Endothelial cell of umbilical vein (primary cell): ENCODE measurements at regions not wholly inside any gene's neighbourhood (a gene's known extent, or its start where the extent isn't known, plus 50 kb on each side); places are given as distances from the start of the nearest gene placed in this dataset.

Experiments
- BruUV-seq: library from RNA; stranded (reverse); fragments of 400-500 nt; replicated peaks from 2 replicates; lab custom pipeline; 2021; lab: Mats Ljungman, UMichigan
- CTCF ChIA-PET: fragments of 300-600, 350-600 bp; sonication (Branson Sonifier 250); formaldehyde crosslinking; loops from one replicate; lab custom pipeline; 2021; ENCODE audit warnings: antibody characterized with exemption, inconsistent platforms; lab: Charles Lee
- POLR2A ChIA-PET: fragments of 300-600, 350-600 bp; sonication (Branson Sonifier 250); formaldehyde crosslinking; loops from one replicate; lab custom pipeline; 2021; ENCODE audit warnings: antibody characterized with exemption, inconsistent platforms; lab: Charles Lee
- DNase-seq: peaks from one replicate; pipeline ENCODE4 v3.0.0-alpha.2; 2011; ENCODE audit warnings: low read depth, low spot score
- FAIRE-seq: peaks from 2 replicates; lab custom pipeline; 2011; peaks lifted over from hg19 to GRCh38; lab: Jason Lieb, UNC
- H2AFZ ChIP-seq: 2 replicates; pipeline ENCODE4 v1.6.0; 2012; ENCODE audit warnings: low read depth, low read length, control low read depth, inconsistent platforms
- H3K27ac ChIP-seq: 2 replicates; pipeline ENCODE4 v1.5.1; 2011; ENCODE audit warnings: low read depth, mild to moderate bottlenecking, control low read depth, low read length, moderate library complexity; ENCODE audit not compliant: insufficient read depth
- H3K27me3 ChIP-seq, 2 experiments: 2 replicates each; pipeline versions ENCODE4 v1.6.0 to v1.6.1; 2011; ENCODE audit warnings: low read length in 2 of 2, mixed read lengths in 1 of 2; ENCODE audit not compliant: control insufficient read depth in 2 of 2, insufficient read depth in 2 of 2
- H3K36me3 ChIP-seq, 2 experiments: 2 replicates in 1 of 2; 3 replicates in 1 of 2; pipeline ENCODE4 v1.5.1; 2011; ENCODE audit warnings: low read length in 2 of 2, mild to moderate bottlenecking in 1 of 2, moderate library complexity in 1 of 2; ENCODE audit not compliant: control insufficient read depth in 2 of 2, insufficient read depth in 2 of 2; ENCODE audit errors: extremely low read depth in 1 of 2
- H3K4me1 ChIP-seq: 3 replicates; pipeline ENCODE4 v1.5.1; 2011; ENCODE audit warnings: mild to moderate bottlenecking, low read length; ENCODE audit not compliant: control insufficient read depth, insufficient read depth; ENCODE audit errors: extremely low read depth
- H3K4me2 ChIP-seq: 2 replicates; pipeline ENCODE4 v1.6.1; 2011; ENCODE audit warnings: low read length, control low read depth, mixed read lengths; ENCODE audit not compliant: insufficient read depth
- H3K4me3 ChIP-seq, 3 experiments: fragments of 200-600 bp in 1 of 3; sonication (generic), shearing (Covaris generic) in 1 of 3; replicated peaks in 1 of 3; 2 replicates each; pipeline ENCODE4 v1.5.1; 2011 to 2016; ENCODE audit warnings: control low read depth in 3 of 3, low read length in 3 of 3, mild to moderate bottlenecking in 2 of 3, inconsistent platforms in 1 of 3, low read depth in 1 of 3, moderate library complexity in 1 of 3; ENCODE audit not compliant: insufficient read depth in 1 of 3
- H3K79me2 ChIP-seq: 2 replicates; pipeline ENCODE4 v1.6.0; 2012; ENCODE audit warnings: low read length, inconsistent platforms; ENCODE audit not compliant: control insufficient read depth, insufficient read depth
- H3K9ac ChIP-seq: replicated peaks from 2 replicates; pipeline ENCODE3; 2011; ENCODE audit warnings: low read length, control low read depth; ENCODE audit not compliant: insufficient read depth; ENCODE audit errors: extremely low read depth
- H3K9me1 ChIP-seq: replicated peaks from 3 replicates; pipeline ENCODE4 v1.6.0; 2011; ENCODE audit warnings: mild to moderate bottlenecking, low read length; ENCODE audit not compliant: control insufficient read depth, insufficient read depth; ENCODE audit errors: extremely low read depth
- H3K9me3 ChIP-seq: replicated peaks from 2 replicates; pipeline ENCODE4 v1.5.1; 2012; ENCODE audit warnings: low read length, inconsistent platforms; ENCODE audit not compliant: control insufficient read depth, insufficient read depth
- H4K20me1 ChIP-seq: replicated peaks from 2 replicates; pipeline ENCODE3; 2011; ENCODE audit warnings: mild to moderate bottlenecking, low read length; ENCODE audit not compliant: control insufficient read depth, insufficient read depth; ENCODE audit errors: extremely low read depth
- CTCF ChIP-seq, 2 donors: IDR thresholded peaks; 1 replicate in 1 of 2; 2 replicates in 1 of 2; pipeline ENCODE4 v1.5.1; 2011; ENCODE audit warnings: low read length in 2 of 2, mild to moderate bottlenecking in 2 of 2, moderate library complexity in 2 of 2, control low read depth in 1 of 2, inconsistent platforms in 1 of 2, low read depth in 1 of 2; ENCODE audit not compliant: insufficient read depth in 1 of 2; ENCODE audit errors: extremely low read depth in 1 of 2
- EZH2 ChIP-seq: IDR thresholded peaks from 2 replicates; pipeline ENCODE4 v1.6.1; 2012; ENCODE audit warnings: borderline replicate concordance, low read depth, mild to moderate bottlenecking, moderate library complexity, low read length, inconsistent platforms; ENCODE audit not compliant: severe bottlenecking
- FOS ChIP-seq: IDR thresholded peaks from 2 replicates; pipeline ENCODE4 v1.6.1; 2011; ENCODE audit warnings: mild to moderate bottlenecking, low read length, moderate library complexity, borderline replicate concordance; ENCODE audit not compliant: insufficient read depth
- GATA2 ChIP-seq: IDR thresholded peaks from 2 replicates; pipeline ENCODE4 v1.7.0; 2011; ENCODE audit warnings: low read depth, mild to moderate bottlenecking, moderate library complexity, mixed read lengths, low read length; ENCODE audit not compliant: insufficient read length, insufficient read depth
- JUN ChIP-seq: IDR thresholded peaks from 2 replicates; pipeline ENCODE4 v1.6.1; 2011; ENCODE audit warnings: borderline replicate concordance, low read depth; ENCODE audit not compliant: insufficient read length, insufficient read depth
- MAX ChIP-seq: IDR thresholded peaks from 2 replicates; pipeline ENCODE4 v1.6.1; 2011; ENCODE audit not compliant: insufficient read depth, insufficient read length
- MYC ChIP-seq: IDR thresholded peaks from one replicate; pipeline ENCODE4 v1.6.1; 2011; ENCODE audit warnings: mild to moderate bottlenecking, low read depth, low read length
- POLR2A ChIP-seq: IDR thresholded peaks from 2 replicates; pipeline ENCODE4 v1.6.1; 2012; ENCODE audit warnings: low read depth, mild to moderate bottlenecking, control low read depth, low read length
- POLR2AphosphoS5 ChIP-seq: IDR thresholded peaks from 2 replicates; pipeline ENCODE4 v1.6.1; 2012; ENCODE audit warnings: low read depth, mild to moderate bottlenecking, control low read depth, low read length, moderate library complexity; ENCODE audit not compliant: insufficient read depth
- dilution Hi-C: fragments of 300-500 bp; cut with MboI; formaldehyde crosslinking; loops from one replicate; pipeline ENCODE4 v1.15.0; 2019; ENCODE audit warnings: low sequenced_read_pairs; ENCODE audit not compliant: extremely low pct_ligation_motif_present
- intact Hi-C: fragments of 100-400 bp; cut with micrococcal nuclease; formaldehyde crosslinking; loops from one replicate; pipeline ENCODE4 v1.10.0; 2022

GRCh38 chr2:78318275-78318674, 707.2 kb upstream of the REG3G start:
- Histone ChIP-seq H3K4me1 (peaks cover 3% of the 10 kb centered on the region), H4K20me1 (no peaks in the 10 kb centered on the region), H3K27ac (no peak overlapping the region), H3K27me3 (no peaks in the 10 kb centered on the region), H3K79me2 (no peaks in the 10 kb centered on the region), H2AFZ (no peak overlapping the region), H3K9me3 (no peaks in the 10 kb centered on the region), H3K4me3 (no peak overlapping the region), H3K9me1 (no peaks in the 10 kb centered on the region), H3K4me2 (no peak overlapping the region), H3K36me3 (no peaks in the 10 kb centered on the region), H3K9ac (no peak overlapping the region)
- FAIRE-seq: no peak
- no peak for DNase-seq
- BruUV-seq: no TSS peak
- ChIA-PET CTCF (no interaction called here), POLR2A (no interaction called here)
- no peak for TF ChIP-seq JUN
- TF ChIP-seq FOS: no peak
- TF ChIP-seq MYC: no peak
- no peak for TF ChIP-seq POLR2AphosphoS5
- no peak for TF ChIP-seq CTCF (IDR thresholded peaks at IDR 0.05; ENCODE audit: extremely low read depth in 1 of 2, insufficient read depth in 1 of 2, low read depth in 1 of 2, low read length in 2 of 2)
- no peak for TF ChIP-seq MAX
- no peak for TF ChIP-seq GATA2
- no peak for TF ChIP-seq POLR2A
- no peak for TF ChIP-seq EZH2
- intact Hi-C loops (no loop called here), dilution Hi-C loops (no loop called here)
